ENCODE measurements at regions not wholly inside any gene's neighbourhood (a gene's known extent, or its start where the extent isn't known, plus 50 kb on each side); places are given as distances from the start of the nearest gene placed in this dataset.
A peak's percentile ranks its signal among the peaks of the same experiment; 100 is the strongest.

DNA sequence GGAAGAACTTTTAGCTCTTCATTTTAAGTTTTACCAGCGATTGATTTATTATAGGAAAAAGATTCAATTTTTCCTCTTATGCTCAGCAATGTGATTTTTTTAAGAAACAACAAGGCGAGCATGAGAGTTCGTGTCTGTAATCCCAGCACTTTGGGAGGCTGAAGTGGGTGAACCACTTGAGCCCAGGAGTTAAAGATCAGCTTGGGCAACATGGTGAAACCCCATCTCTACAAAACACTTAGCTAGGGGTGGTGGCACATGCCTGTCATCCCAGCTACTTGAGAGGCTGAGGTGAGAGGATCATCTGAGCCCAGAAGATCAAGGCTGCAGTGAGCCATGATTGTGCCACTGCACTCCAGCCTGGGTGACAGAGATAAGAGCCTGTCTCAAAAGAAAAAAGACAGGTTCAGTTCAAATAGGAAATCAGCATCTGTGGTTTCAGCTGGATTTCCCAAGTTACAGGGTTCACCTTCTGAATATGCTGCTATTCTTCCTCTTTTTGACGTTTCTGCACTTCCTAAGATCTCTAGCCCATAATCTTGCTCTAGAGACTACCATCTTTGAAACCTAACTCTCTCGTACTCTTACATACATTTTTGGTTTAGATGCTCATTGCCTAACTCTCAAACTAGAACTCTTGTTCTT is 274.7 kb downstream of the SEC23A start:
- Histone ChIP-seq H3K27ac (ENCODE audit: low read length) (no peak overlapping the region), H3K36me3 (ENCODE audit: control insufficient read depth, insufficient read depth, low read length) (no peaks in the 10 kb centered on the region), H3K4me3 (ENCODE audit: low read length) (no peak overlapping the region), H3K9me3 (replicated peaks; ENCODE audit: control insufficient read depth, low read depth, low read length) (no peaks in the 10 kb centered on the region), H3K4me1 (ENCODE audit: control insufficient read depth, insufficient read depth, low read length) (no peaks in the 10 kb centered on the region), H3K27me3 (ENCODE audit: control insufficient read depth, insufficient read depth, low read length) (no peaks in the 10 kb centered on the region)
- 58% methylated on average over 2 of the region's 5 CpGs for WGBS (ENCODE audit: insufficient coverage)
- DNase-seq: no peak

DNA sequence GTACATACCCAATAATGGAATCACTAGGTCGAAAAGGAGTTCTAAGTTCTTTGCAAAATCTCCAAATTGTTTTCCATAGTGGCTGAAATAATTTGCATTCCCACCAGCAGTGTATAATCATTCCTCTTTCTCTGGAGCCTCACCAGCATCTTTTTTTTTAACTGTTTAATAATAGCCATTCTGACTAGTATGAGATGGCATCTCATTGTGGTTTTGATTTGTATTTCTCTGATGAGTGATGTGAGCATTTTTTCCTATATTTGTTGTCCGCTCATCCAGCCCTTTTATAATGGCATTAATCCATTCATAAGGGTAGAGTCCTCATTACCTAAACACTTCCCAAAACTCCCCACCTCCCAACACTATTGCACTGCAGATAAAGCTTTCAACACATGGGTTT is 278.3 kb downstream of the SEC23A start:
- Histone ChIP-seq H3K4me1 (ENCODE audit: control insufficient read depth, insufficient read depth, low read length) (no peaks in the 10 kb centered on the region), H3K9me3 (replicated peaks; ENCODE audit: control insufficient read depth, low read depth, low read length) (no peaks in the 10 kb centered on the region), H3K4me3 (ENCODE audit: low read length) (no peak overlapping the region), H3K27ac (ENCODE audit: low read length) (no peak overlapping the region), H3K36me3 (ENCODE audit: control insufficient read depth, insufficient read depth, low read length) (no peaks in the 10 kb centered on the region), H3K27me3 (ENCODE audit: control insufficient read depth, insufficient read depth, low read length) (no peaks in the 10 kb centered on the region)
- WGBS (ENCODE audit: insufficient coverage): no CpG with 5 or more reads among the region's 2 CpGs
- DNase-seq: no peak

DNA sequence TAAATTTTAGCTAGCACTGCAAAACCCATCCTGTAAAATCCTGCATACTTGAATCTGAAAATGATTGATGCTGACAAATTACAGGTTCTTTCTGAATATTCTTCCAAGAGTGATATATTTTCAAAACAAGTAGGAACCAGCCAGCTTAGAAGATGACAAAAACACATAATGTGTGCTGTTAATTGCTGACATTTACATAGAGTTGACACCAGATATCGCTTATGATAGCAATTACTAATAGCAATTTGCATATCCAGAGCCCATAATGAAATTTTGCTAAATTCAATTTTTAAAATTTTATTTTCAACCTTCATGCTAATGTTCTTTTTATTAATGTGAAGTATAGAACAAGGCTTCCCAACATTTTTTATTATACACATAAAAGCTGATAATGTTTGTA is 284.5 kb downstream of the SEC23A start:
- no peaks in the 10 kb centered on the region for H3K9me3 ChIP-seq (replicated peaks; ENCODE audit: control insufficient read depth, low read depth, low read length)
- no peak overlapping the region for H3K4me3 ChIP-seq (ENCODE audit: low read length)
- no peaks in the 10 kb centered on the region for H3K36me3 ChIP-seq (ENCODE audit: control insufficient read depth, insufficient read depth, low read length)
- DNase-seq: no peak
- no peak overlapping the region for H3K27ac ChIP-seq (ENCODE audit: low read length)
- H3K4me1 ChIP-seq (ENCODE audit: control insufficient read depth, insufficient read depth, low read length): no peaks in the 10 kb centered on the region
- WGBS (ENCODE audit: insufficient coverage): no CpG with 5 or more reads among the region's 1 CpG
- H3K27me3 ChIP-seq (ENCODE audit: control insufficient read depth, insufficient read depth, low read length): no peaks in the 10 kb centered on the region

DNA sequence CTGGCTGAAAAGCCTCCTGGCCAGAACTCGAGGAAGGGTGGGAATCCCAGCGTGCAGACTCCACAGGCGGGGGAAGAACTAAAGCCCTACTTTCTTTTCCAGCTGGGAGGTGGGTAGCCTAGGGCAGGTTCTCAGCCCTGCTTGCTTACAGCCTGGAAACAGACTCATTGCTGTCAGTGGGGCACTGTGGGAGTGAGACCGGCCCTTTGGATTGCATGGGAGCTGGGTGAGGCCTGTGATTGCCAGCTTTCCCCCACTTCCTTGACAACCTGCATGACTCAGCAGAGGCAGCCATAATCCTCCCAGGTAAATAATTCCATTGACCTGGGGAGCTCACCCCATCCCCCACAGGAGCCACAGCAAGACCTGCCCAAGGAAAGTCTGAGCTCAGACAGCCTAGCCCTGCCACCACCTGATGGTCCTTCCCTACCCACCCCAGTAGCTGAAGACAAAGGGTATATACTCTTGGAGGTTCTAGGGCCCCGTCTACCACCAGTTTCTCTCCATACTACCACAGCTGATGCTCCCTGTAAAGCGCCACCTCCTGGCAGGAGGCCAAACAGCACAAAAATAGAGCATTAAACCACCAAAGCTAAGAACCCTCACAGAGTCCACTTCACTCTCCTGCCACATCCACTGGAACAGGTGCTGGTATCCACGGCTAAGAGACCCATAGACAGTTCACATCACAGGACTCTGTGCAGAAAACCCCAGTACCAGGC is 294.1 kb downstream of the SEC23A start:
- H3K27ac ChIP-seq (ENCODE audit: low read length): no peak overlapping the region
- H3K36me3 ChIP-seq (ENCODE audit: control insufficient read depth, insufficient read depth, low read length): no peaks in the 10 kb centered on the region
- H3K9me3 ChIP-seq (replicated peaks; ENCODE audit: control insufficient read depth, low read depth, low read length): no peaks in the 10 kb centered on the region
- 80% methylated on average over 4 of the region's 7 CpGs for WGBS (ENCODE audit: insufficient coverage)
- DNase-seq: no peak
- no peaks in the 10 kb centered on the region for H3K4me1 ChIP-seq (ENCODE audit: control insufficient read depth, insufficient read depth, low read length)
- no peak overlapping the region for H3K4me3 ChIP-seq (ENCODE audit: low read length)
- H3K27me3 ChIP-seq (ENCODE audit: control insufficient read depth, insufficient read depth, low read length): no peaks in the 10 kb centered on the region

DNA sequence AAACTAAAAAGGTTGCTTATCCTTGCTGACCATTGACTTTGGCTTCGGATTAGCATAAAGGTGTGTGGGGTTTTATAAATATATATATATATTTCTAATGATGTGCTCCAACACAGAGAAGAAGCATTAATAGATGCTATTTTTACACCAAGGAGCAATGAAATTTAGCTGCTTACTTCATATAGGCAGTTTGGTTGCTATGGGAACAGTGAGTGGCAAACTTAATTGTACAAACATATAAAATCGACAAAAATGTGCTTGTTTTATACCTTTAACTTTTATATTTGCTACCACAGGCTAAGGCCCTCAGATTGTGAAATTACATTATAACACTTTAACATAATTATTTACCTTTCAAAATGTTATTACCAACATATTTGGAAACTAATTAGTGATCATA is 303.4 kb downstream of the SEC23A start:
- no peaks in the 10 kb centered on the region for H3K27me3 ChIP-seq (ENCODE audit: control insufficient read depth, insufficient read depth, low read length)
- H3K9me3 ChIP-seq (replicated peaks; ENCODE audit: control insufficient read depth, low read depth, low read length): no peaks in the 10 kb centered on the region
- H3K27ac ChIP-seq (ENCODE audit: low read length): no peak overlapping the region
- no peak for DNase-seq
- H3K36me3 ChIP-seq (ENCODE audit: control insufficient read depth, insufficient read depth, low read length): no peaks in the 10 kb centered on the region
- H3K4me1 ChIP-seq (ENCODE audit: control insufficient read depth, insufficient read depth, low read length): no peaks in the 10 kb centered on the region
- H3K4me3 ChIP-seq (ENCODE audit: low read length): no peak overlapping the region
- WGBS (ENCODE audit: insufficient coverage): no CpG with 5 or more reads among the region's 2 CpGs

DNA sequence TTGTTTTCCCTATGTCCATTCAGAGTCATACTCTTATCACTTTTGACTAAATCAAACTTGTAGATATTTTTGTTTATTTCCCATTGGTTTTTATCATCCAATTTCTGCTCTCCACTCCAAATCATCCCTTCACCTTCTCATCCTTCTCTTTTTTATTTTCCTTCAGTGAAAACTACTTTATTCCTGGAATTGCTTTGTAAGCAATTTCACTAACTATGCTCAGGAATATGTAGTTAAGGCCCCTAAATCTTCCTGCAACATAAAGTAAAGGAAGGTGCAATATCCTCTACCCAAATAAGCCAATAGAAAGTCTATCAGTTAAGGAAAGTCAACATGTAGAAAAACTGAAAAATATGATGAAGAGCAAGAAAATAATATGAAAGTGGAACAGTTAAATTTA is 308.4 kb downstream of the SEC23A start:
- H3K36me3 ChIP-seq (ENCODE audit: control insufficient read depth, insufficient read depth, low read length): no peaks in the 10 kb centered on the region
- no peaks in the 10 kb centered on the region for H3K4me1 ChIP-seq (ENCODE audit: control insufficient read depth, insufficient read depth, low read length)
- H3K27me3 ChIP-seq (ENCODE audit: control insufficient read depth, insufficient read depth, low read length): no peaks in the 10 kb centered on the region
- H3K27ac ChIP-seq (ENCODE audit: low read length): no peak overlapping the region
- no peaks in the 10 kb centered on the region for H3K9me3 ChIP-seq (replicated peaks; ENCODE audit: control insufficient read depth, low read depth, low read length)
- no peak overlapping the region for H3K4me3 ChIP-seq (ENCODE audit: low read length)
- no peak for DNase-seq

DNA sequence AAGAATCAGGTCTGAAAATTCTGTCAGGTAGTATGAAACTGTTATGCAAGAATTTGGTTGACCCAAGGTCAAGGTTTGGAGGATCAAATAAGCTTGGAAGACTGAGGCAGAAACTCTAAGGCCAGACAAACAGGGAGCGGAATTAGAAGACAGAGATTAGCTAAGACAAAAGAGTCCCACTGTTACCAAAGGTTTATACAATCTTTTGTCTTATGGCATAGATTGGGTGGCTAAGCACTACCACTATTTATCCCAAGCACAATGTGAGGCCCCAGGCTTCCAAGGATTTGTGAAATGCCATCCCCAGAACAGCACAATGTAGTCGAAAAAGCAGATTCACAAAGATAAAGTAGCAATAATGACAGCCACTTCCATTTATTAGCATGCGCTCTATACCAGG is 311.2 kb downstream of the SEC23A start:
- H3K4me1 ChIP-seq (ENCODE audit: control insufficient read depth, insufficient read depth, low read length): no peaks in the 10 kb centered on the region
- DNase-seq: no peak
- 72% methylated on average over 2 of the region's 3 CpGs for WGBS (ENCODE audit: insufficient coverage)
- no peaks in the 10 kb centered on the region for H3K36me3 ChIP-seq (ENCODE audit: control insufficient read depth, insufficient read depth, low read length)
- H3K27ac ChIP-seq (ENCODE audit: low read length): no peak overlapping the region
- H3K27me3 ChIP-seq (ENCODE audit: control insufficient read depth, insufficient read depth, low read length): no peaks in the 10 kb centered on the region
- H3K9me3 ChIP-seq (replicated peaks; ENCODE audit: control insufficient read depth, low read depth, low read length): no peaks in the 10 kb centered on the region
- no peak overlapping the region for H3K4me3 ChIP-seq (ENCODE audit: low read length)

DNA sequence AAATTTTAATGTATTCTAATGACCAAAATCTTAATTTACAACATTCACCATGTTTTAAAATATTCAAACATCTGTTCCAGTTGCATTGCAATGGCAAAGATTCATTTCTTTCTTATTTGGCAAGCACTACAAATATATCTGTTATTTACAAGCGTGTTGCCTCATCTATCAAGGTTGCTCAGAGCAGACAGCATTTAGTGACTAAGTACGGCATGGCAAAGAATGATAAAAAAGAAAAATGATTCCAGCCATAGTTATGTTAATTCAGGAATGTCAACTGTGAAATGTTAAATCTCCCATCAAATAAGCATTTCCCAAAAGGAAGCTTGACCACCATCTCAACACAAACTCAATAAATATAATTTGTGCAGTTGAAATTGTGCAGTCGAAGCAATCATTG is 312.1 kb downstream of the SEC23A start:
- H3K36me3 ChIP-seq (ENCODE audit: control insufficient read depth, insufficient read depth, low read length): no peaks in the 10 kb centered on the region
- H3K27ac ChIP-seq (ENCODE audit: low read length): no peak overlapping the region
- whole genome bisulfite sequencing (ENCODE audit: insufficient coverage): no CpG with 5 or more reads among the region's 3 CpGs
- peak; percentile 7 for DNase-seq
- no peak overlapping the region for H3K4me3 ChIP-seq (ENCODE audit: low read length)
- no peaks in the 10 kb centered on the region for H3K9me3 ChIP-seq (replicated peaks; ENCODE audit: control insufficient read depth, low read depth, low read length)
- no peaks in the 10 kb centered on the region for H3K4me1 ChIP-seq (ENCODE audit: control insufficient read depth, insufficient read depth, low read length)
- no peaks in the 10 kb centered on the region for H3K27me3 ChIP-seq (ENCODE audit: control insufficient read depth, insufficient read depth, low read length)

DNA sequence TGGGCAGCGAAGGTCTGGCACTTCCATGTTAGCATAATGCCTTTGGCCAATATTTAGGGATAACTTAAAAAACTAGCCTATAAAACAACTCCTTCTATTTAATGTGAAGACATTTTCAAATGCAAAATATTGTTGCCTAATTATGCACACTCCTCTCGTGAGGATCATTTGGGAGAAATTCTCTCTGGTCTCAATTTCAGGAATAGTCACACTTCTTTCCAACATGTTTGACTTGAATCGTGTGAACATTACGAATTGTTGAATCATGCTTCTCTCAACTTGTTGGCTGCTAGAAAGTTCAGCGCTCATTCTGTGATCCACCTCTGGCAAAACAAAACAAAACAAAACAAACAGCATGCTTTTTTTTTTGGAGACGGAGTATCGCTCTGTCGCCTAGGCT is 313.2 kb downstream of the SEC23A start:
- H3K27ac ChIP-seq (ENCODE audit: low read length): no peak overlapping the region
- H3K4me3 ChIP-seq (ENCODE audit: low read length): no peak overlapping the region
- WGBS (ENCODE audit: insufficient coverage): 100% methylated on average over 3 of the region's 8 CpGs
- no peaks in the 10 kb centered on the region for H3K9me3 ChIP-seq (replicated peaks; ENCODE audit: control insufficient read depth, low read depth, low read length)
- DNase-seq: no peak
- no peaks in the 10 kb centered on the region for H3K36me3 ChIP-seq (ENCODE audit: control insufficient read depth, insufficient read depth, low read length)
- H3K27me3 ChIP-seq (ENCODE audit: control insufficient read depth, insufficient read depth, low read length): no peaks in the 10 kb centered on the region
- no peaks in the 10 kb centered on the region for H3K4me1 ChIP-seq (ENCODE audit: control insufficient read depth, insufficient read depth, low read length)

DNA sequence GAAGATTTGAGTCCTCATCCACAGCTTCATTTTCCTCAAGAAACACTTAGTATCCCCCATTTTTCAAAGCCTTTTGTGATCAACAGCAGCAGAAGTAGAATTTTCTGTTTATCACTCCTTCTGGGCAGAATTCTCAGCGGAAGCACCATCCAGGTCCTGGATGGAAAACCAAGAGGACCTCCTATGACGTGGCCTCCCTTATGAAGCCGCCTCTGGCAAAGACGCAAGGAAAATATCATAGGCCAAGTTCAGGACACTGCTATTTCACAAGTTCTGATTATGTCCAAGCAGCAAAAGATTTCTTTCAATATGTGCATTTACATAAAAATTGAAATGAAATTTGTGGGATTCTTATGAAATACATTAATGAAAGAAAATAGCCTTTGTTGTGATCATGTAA is 315.0 kb downstream of the SEC23A start:
- Histone ChIP-seq H3K4me3 (ENCODE audit: low read length) (no peak overlapping the region), H3K27ac (ENCODE audit: low read length) (no peak overlapping the region), H3K9me3 (replicated peaks; ENCODE audit: control insufficient read depth, low read depth, low read length) (no peaks in the 10 kb centered on the region), H3K4me1 (ENCODE audit: control insufficient read depth, insufficient read depth, low read length) (no peaks in the 10 kb centered on the region), H3K36me3 (ENCODE audit: control insufficient read depth, insufficient read depth, low read length) (no peaks in the 10 kb centered on the region), H3K27me3 (ENCODE audit: control insufficient read depth, insufficient read depth, low read length) (no peaks in the 10 kb centered on the region)
- WGBS (ENCODE audit: insufficient coverage): 95% methylated on average over 4 of the region's 4 CpGs
- no peak for DNase-seq

DNA sequence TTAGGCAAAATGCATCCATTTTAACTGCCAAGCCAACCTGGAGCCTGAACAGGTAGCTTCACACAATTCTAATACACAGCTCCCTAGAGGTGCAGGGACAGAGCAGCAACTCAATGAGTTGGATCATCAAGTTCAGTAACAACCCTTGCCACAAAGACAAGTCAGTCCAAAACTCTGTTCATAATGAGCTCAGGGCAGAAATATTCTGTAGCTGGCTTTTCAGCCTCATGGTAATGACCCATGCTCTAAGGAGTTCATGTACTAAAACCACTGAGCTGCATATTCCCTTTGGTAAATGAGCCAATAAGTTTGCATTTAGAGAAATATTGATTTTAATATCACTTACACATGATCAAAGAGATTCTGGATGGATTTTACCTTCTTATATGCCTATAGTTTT is 316.1 kb downstream of the SEC23A start:
- H3K4me3 ChIP-seq (ENCODE audit: low read length): no peak overlapping the region
- no peaks in the 10 kb centered on the region for H3K27me3 ChIP-seq (ENCODE audit: control insufficient read depth, insufficient read depth, low read length)
- DNase-seq: no peak

More for the DNA sequence above, 316.1 kb downstream of the SEC23A start:
- H3K36me3 ChIP-seq (ENCODE audit: control insufficient read depth, insufficient read depth, low read length): no peaks in the 10 kb centered on the region
- no peaks in the 10 kb centered on the region for H3K4me1 ChIP-seq (ENCODE audit: control insufficient read depth, insufficient read depth, low read length)
- H3K27ac ChIP-seq (ENCODE audit: low read length): no peak overlapping the region
- H3K9me3 ChIP-seq (replicated peaks; ENCODE audit: control insufficient read depth, low read depth, low read length): no peaks in the 10 kb centered on the region
